GM12891 (cell line): ENCODE measurements at regions not wholly inside any gene's neighbourhood (a gene's known extent, or its start where the extent isn't known, plus 50 kb on each side); places are given as distances from the start of the nearest gene placed in this dataset.
"Not testable (repeated sequence)": the region's sequence is repeated elsewhere in the genome, so short reads cannot be mapped to it uniquely, and the experiment has no call there.

Source experiments
- DNase-seq: peaks from one replicate; pipeline ENCODE4 v3.0.0; 2011; ENCODE audit warnings: low spot score; ENCODE audit not compliant: insufficient read length
- FAIRE-seq: peaks from 2 replicates; lab custom pipeline; 2011; peaks lifted over from hg19 to GRCh38; lab: Jason Lieb, UNC
- PAX5 ChIP-seq: IDR thresholded peaks from 2 replicates; pipeline ENCODE4 v1.6.1; 2011; ENCODE audit warnings: low read length, moderate library complexity, mild to moderate bottlenecking; ENCODE audit not compliant: insufficient read depth, severe bottlenecking
- POLR2A ChIP-seq: IDR thresholded peaks from 2 replicates; pipeline ENCODE4 v1.6.1; 2011; ENCODE audit warnings: low read depth, low read length, control low read depth
- POLR2AphosphoS5 ChIP-seq: IDR thresholded peaks from 2 replicates; pipeline ENCODE4 v1.6.1; 2011; ENCODE audit warnings: low read depth, low read length, control low read depth
- POU2F2 ChIP-seq: IDR thresholded peaks from 2 replicates; pipeline ENCODE4 v1.6.1; 2011; ENCODE audit warnings: low read depth, mild to moderate bottlenecking, control low read depth, low read length, moderate library complexity
- SPI1 ChIP-seq: IDR thresholded peaks from 2 replicates; pipeline ENCODE4 v1.6.1; 2011; ENCODE audit warnings: low read depth, low read length, control low read depth
- TAF1 ChIP-seq: IDR thresholded peaks from 2 replicates; pipeline ENCODE4 v1.6.1; 2011; ENCODE audit warnings: low read depth, low read length, control low read depth

DNA sequence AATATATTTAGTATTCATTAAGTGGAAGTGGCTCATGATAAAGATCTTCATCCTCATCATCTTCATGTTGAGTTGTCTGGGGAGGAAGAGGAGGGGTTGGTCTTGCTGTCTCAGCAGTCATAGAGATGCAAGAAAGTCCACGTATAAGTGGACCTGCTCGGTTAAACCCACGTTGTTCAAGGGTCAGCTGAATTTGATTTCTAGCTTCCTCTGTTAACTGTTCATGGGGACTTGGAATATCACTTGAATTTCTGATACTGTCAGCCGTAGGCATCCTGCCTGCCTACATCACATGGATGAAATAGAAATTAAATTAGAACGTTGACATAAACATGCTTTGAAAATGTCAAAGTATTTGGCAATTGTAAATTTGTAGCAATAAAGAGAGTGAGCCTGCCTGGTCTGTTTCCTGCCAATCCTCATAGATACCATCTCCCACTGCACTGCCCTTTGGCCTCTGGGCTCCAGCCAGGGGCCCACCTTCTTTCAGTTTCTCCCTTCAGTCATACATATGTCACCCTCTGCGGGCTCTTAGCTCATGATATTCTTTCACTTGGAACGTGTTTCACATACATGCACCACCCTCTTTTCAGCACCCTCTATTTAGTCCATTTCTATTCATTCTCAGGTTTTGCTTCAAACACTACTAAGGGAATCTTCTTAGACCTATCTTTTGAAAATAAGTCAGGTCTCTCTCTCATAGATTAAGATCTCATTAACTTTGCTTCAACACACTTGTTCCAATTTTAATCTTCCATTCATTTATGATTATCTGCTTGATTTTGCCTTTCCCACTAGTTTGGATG is 376.3 kb downstream of the IPMK start:
- FAIRE-seq: no peak
- DNase-seq: no peak
- TF ChIP-seq SPI1: no peak
- TF ChIP-seq POLR2A: no peak

DNA sequence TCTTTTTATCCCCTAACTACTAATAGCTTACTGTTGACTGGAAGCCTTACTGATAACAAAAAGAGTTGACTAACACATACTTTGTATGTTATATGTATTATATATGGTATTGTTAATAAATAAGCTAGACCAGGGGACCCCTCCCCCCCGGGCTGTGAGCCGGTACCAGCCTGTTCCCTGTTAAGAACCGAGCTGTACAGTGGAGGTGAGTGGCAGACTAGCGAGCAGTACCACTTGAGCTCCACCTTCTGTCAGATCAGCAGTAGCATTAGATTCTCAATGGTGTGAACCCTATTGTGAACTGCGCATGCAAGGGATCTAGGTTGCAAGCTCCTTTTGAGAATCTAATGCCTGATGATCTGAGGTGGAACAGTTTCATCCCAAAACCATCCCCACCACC is 377.0 kb downstream of the IPMK start:
- DNase-seq (no peak), FAIRE-seq (no peak)
- TF ChIP-seq TAF1 (no peak), PAX5 (no peak), POLR2A (no peak), SPI1 (no peak), POU2F2 (no peak), POLR2AphosphoS5 (no peak)

DNA sequence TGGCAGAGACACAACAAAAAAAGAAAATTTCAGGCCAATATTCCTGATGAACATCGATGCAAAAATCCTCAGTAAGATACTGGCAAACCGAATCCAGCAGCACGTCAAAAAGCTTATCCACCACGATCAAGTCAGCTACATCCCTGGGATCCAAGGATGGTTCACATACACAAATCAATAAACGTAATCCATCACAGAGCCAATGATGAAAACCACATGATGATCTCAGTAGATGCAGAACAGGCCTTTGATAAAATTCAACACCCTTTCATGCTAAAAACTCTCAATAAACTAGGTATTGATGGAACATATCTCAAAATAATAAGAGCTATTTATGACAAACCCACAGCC is 382.1 kb downstream of the IPMK start:
- not testable (repeated sequence) for DNase-seq, FAIRE-seq

DNA sequence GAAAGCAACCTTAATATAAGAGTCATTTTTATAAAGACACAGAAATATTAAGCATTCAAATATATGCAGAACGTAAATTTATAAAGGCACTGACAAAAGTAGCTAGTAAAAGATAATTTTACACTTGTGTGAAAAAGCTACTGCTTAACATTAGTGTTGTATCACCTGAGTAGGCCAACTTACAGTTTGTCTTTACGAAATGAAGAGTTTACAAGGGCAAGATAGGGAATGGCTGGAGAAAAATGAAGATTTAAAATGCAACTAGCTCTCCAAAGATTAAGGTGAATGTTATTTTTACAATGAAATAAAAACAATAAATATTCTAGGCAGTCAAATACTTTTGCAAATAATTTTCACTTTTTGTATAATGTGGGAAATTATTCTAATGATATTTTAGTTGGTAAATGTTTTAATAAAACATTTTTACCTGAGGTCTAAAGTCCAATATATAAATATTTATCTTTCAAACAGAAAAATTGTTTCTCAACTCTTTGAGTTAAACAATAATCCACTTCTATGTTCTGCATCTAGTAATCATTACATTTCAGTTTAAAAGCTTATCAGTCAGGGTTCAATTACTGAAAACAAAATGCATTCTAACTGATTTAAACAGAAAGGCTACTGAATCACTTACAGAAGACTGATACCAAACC is 382.6 kb downstream of the IPMK start:
- no peak for DNase-seq
- FAIRE-seq: no peak
- TF ChIP-seq SPI1 (no peak), PAX5 (no peak), POLR2A (no peak), POLR2AphosphoS5 (no peak), POU2F2 (no peak), TAF1 (no peak)

DNA sequence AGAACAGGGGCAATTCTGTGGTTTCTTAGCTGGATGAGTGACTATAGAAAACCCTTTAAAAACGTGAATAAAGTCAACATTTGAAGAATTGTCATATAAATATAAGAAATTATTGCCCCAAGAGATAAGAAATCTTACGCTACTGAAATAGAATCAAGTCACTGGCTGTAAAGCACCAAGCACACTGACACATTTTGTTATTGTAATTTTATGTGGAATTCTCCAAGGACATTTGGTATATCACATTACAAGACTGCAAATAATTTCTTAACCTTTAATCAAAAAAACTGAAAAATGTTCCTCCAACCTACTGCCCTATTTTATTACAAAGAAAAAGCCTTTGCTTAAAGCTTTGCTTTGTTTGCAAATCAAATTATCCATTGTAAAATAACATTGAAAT is 383.3 kb downstream of the IPMK start:
- TF ChIP-seq POLR2AphosphoS5: no peak
- TF ChIP-seq PAX5: no peak
- TF ChIP-seq POU2F2: no peak
- no peak for TF ChIP-seq SPI1
- TF ChIP-seq TAF1: no peak
- TF ChIP-seq POLR2A: no peak
- DNase-seq (no peak), FAIRE-seq (no peak)

DNA sequence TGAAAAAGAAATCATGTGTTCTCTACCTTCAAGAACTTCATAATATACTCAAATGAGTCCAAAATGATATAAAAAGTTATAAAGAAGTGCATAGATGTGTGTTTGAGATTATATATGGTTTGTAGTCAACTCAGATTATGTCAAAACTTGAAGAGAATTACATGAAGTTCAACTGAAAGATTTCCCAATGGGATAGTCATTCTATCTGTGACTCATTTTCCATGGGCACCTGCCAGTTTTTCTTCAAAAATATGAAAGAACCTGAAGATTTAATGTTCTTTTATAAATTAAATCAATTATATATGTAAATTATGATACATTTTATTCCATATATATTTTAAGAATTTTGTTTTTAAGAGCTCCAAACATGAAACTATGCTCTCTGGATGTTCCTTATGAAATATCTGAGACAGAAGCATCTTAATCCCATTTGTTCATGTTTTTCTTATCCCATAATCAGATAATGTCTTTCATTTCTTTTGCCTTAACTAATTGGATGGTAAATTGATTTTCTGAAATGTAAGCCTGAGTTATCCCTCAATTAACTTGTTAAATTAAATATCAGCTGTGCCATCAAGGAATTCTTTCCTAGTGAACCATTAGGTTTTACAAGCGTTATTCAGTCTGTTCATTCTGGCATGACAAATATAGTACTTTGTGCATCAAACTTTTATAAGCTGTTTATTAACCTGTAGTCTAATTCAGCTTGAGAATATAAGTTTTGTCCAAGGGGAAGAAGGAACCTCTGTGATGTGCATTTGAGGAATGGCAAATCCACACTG is 387.1 kb downstream of the IPMK start:
- no peak for FAIRE-seq
- TF ChIP-seq PAX5 (no peak), POLR2A (no peak)

DNA sequence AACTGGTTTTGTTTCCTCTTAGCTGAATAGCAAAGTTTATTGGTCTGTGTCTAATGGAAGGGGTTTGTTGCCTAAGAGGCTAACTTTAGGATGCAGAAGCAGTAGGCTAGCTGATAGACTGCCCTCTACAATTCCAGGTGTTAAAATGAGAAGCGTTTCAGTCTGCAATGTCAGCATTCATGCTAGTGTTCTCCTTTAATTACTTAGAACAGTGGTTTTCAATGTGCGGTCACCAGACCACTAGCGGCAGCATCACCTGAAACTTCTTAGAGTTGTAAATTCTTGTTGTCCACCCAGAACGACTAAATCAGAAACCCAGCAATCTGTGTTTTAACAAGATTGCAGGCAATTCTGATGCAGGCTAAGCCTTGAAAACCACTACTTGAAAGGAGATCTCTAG is 392.9 kb downstream of the IPMK start:
- no peak for TF ChIP-seq PAX5
- no peak for TF ChIP-seq TAF1
- no peak for TF ChIP-seq POLR2A
- no peak for TF ChIP-seq SPI1
- TF ChIP-seq POLR2AphosphoS5: no peak
- no peak for TF ChIP-seq POU2F2
- DNase-seq (no peak), FAIRE-seq (no peak)

More for the DNA sequence above, 387.1 kb downstream of the IPMK start:
- DNase-seq: no peak

DNA sequence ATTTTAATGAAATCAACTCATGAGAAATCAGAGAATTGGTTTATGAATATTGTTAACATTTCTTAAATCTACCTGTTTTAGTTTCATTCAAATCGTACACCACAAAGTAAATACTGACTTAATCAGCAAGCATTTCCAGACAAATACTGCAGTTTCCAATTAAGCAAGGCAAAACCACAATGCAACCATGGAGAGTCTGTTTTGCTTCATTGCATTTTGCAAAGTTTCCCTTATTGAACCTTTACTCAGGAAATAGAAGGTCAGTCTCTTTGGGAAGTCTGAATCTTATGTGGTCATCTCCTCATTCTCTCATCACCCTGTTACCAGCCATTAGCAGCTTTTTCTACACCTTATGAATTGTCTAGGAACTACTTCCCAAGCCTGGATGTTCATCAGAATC is 400.5 kb downstream of the IPMK start:
- FAIRE-seq (no peak), DNase-seq (no peak)
- no peak for TF ChIP-seq PAX5
- TF ChIP-seq TAF1: no peak
- TF ChIP-seq POLR2A: no peak
- no peak for TF ChIP-seq POU2F2
- no peak for TF ChIP-seq POLR2AphosphoS5
- TF ChIP-seq SPI1: no peak

DNA sequence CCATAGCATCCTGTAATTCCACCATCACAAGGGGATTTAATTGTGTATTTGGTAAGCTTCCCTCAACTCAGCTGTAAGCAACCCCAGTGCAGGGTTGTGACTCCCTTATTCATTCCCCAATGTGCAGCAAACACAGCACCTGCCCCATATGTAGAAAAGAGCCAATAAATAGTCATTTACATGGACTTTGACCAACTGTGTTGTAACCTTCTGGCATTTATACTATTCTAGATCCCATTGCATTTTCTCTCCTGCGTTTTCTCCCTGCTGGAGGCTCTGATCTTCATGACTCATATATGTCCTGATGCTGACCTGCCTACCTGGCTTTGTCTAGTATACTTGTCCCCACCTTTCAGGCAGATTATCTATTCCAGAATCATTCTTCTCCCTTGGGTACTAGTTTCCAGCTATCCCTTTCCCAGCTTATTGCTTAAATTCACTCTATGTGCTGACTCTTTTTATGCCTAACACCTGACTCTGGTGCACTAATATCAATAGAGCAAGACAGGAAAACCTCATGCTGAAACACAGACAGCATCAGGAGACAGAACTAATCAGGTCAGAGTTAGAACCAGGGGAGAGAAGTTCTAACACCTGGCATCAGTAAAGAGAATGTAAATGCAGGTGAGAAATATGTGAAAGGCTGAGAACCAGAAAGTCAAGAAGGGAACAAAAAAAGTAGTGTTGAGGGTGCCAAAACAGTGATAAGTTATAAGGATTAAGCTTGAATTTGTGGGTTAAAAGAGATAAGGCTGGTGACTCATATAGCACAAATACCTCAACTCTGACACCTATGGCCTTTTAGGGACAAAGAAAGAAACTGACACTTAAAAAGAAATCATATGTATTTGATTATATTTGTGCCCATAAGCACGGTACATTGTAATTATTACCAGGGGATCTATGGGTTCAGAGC is 402.7 kb downstream of the IPMK start:
- no peak for TF ChIP-seq SPI1
- TF ChIP-seq TAF1: no peak
- TF ChIP-seq POU2F2: no peak
- no peak for TF ChIP-seq PAX5
- TF ChIP-seq POLR2A: no peak
- no peak for FAIRE-seq
- no peak for DNase-seq
